AG04450 (cell line): ENCODE measurements at regions not wholly inside any gene's neighbourhood (a gene's known extent, or its start where the extent isn't known, plus 50 kb on each side); places are given as distances from the start of the nearest gene placed in this dataset.

Source experiments
- CTCF ChIA-PET: fragments of 300-600, 350-600 bp; formaldehyde crosslinking; extraction: SDS; loops from one replicate; lab custom pipeline; 2022; ENCODE audit warnings: antibody characterized with exemption, inconsistent platforms; lab: Charles Lee
- POLR2A ChIA-PET: fragments of 350-600 bp; formaldehyde crosslinking; extraction: SDS; loops from one replicate; lab custom pipeline; 2021; ENCODE audit warnings: antibody characterized with exemption, inconsistent platforms; lab: Yijun Ruan, JAX
- DNase-seq: peaks from one replicate; pipeline ENCODE4 v3.0.0-alpha.2; 2011; ENCODE audit warnings: low read depth, low spot score
- H3K27ac ChIP-seq: one replicate; pipeline ENCODE4 v1.5.1; 2012; ENCODE audit warnings: low read depth, low read length, control low read depth
- H3K27me3 ChIP-seq: one replicate; pipeline ENCODE4 v1.6.0; 2012; ENCODE audit warnings: low read length; ENCODE audit not compliant: control insufficient read depth, insufficient read depth
- H3K4me3 ChIP-seq: 2 replicates; pipeline ENCODE4 v1.5.1; 2011; ENCODE audit warnings: mild to moderate bottlenecking, low read depth, low read length, control low read depth
- H3K9me3 ChIP-seq: 2 replicates; pipeline ENCODE4 v1.5.1; 2012; ENCODE audit warnings: low read length; ENCODE audit not compliant: control insufficient read depth, insufficient read depth
- TF ChIP-seq, protein P1 (sequence below): IDR thresholded peaks from 2 replicates; pipeline ENCODE4 v1.5.1; 2011; ENCODE audit warnings: low read depth, low read length, control low read depth, inconsistent platforms

DNA sequence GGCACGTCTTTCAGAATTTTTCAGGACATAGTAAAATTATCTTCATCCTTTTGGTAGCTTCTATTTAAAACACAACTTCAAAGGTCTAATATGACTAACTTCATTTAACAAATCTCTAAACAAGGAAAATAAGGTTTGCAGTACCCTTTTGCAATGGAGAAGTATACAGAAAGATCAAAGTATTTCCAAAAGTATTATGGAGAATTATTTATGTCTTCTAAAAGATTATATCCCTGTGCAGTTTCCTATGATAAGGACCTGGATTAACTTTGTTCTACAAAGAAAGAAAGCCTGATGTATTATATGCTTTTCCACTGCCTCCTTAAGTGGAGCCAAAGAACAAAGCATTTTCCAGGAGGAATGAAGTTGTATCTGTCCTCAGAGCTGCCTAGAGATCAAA, 353.0 kb upstream of the RUNX1 start:
- Histone ChIP-seq H3K27ac (no peak overlapping the region), H3K4me3 (no peak overlapping the region), H3K27me3 (no peaks in the 10 kb centered on the region), H3K9me3 (no peaks in the 10 kb centered on the region)
- no peak for DNase-seq
- ChIA-PET POLR2A (no interaction called here), CTCF (interaction anchor here (1.3 to 1.7 kb wide), 3 partner anchors 12 to 515 kb away, joined by 4 to 8 read pairs (median 5); no protein-coding TSS in a partner anchor)
- TF ChIP-seq, protein P1, sequence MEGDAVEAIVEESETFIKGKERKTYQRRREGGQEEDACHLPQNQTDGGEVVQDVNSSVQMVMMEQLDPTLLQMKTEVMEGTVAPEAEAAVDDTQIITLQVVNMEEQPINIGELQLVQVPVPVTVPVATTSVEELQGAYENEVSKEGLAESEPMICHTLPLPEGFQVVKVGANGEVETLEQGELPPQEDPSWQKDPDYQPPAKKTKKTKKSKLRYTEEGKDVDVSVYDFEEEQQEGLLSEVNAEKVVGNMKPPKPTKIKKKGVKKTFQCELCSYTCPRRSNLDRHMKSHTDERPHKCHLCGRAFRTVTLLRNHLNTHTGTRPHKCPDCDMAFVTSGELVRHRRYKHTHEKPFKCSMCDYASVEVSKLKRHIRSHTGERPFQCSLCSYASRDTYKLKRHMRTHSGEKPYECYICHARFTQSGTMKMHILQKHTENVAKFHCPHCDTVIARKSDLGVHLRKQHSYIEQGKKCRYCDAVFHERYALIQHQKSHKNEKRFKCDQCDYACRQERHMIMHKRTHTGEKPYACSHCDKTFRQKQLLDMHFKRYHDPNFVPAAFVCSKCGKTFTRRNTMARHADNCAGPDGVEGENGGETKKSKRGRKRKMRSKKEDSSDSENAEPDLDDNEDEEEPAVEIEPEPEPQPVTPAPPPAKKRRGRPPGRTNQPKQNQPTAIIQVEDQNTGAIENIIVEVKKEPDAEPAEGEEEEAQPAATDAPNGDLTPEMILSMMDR, result no peak

DNA sequence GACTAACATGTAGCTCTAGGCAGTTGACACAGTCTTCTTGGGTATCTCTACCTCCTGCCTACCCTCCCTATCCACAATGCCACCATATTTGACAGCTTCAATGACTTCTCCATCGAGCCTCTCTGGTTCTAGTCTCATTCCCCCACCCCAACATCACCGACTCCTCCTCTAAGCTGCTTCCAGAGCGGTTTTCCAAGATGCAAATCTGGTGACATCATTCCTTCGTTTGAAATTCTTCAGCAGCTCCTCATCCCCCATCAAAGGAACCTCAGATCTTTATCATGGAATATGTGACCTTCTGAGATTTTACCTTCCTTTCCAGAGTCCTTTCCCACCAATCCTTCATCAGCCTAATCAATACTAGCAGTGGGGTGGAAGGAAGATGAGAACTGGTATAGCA, 352.4 kb upstream of the RUNX1 start:
- ChIA-PET POLR2A (no interaction called here), CTCF (interaction anchor here (1.2 to 1.7 kb wide), 4 partner anchors 12 to 515 kb away, joined by 3 to 8 read pairs (median 4); no protein-coding TSS in a partner anchor)
- DNase-seq, result no peak
- H3K27ac ChIP-seq, result no peak overlapping the region
- no peak overlapping the region for H3K4me3 ChIP-seq
- H3K27me3 ChIP-seq, result no peaks in the 10 kb centered on the region
- H3K9me3 ChIP-seq, result no peaks in the 10 kb centered on the region
- TF ChIP-seq, protein P1, result no peak

DNA sequence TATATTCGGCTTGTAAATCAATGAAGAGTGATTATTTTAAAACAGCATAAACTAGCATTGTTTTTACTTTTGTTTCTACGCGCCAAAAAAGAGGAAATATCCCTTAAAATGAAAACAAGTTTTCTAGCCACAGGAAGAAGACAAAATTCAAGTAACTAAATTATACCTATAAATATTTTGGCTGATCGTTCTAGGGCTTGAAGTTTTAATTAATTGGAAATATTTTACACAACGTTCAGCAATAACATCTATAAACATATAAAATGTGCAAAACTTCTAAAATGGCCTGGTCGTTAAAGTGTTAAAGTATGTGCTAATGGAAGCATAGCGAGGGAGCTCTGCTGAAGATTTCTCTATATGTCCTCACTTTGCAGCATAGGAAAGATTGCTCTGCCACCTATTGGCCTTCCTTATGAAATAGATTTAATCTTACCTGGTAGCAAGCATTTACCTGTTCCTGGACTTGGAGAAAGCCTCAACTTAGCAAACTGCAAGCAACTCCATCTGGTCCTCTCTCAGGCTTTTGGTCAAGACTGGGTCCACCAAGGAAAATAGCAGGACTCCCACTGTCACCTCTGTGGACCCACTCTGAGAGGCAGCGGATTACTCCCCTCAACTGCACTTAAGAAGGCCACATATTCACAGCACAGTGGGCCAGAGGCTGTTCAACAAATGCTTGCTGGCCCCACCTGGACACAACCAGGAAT, 351.3 kb upstream of the RUNX1 start:
- peak; percentile 11 for DNase-seq
- POLR2A ChIA-PET, result interaction anchor here (0.7 kb wide), 1 partner anchor 98 kb away, joined by 3 read pairs; no protein-coding TSS in a partner anchor
- Histone ChIP-seq H3K9me3 (no peaks in the 10 kb centered on the region), H3K27ac (no peak overlapping the region), H3K4me3 (no peak overlapping the region), H3K27me3 (no peaks in the 10 kb centered on the region)
- TF ChIP-seq, protein P1, result peak; percentile 56
- CTCF ChIA-PET, result interaction anchor here (0.7 to 1.7 kb wide), 6 partner anchors 11 to 655 kb away, joined by 3 to 8 read pairs (median 4); no protein-coding TSS in a partner anchor

DNA sequence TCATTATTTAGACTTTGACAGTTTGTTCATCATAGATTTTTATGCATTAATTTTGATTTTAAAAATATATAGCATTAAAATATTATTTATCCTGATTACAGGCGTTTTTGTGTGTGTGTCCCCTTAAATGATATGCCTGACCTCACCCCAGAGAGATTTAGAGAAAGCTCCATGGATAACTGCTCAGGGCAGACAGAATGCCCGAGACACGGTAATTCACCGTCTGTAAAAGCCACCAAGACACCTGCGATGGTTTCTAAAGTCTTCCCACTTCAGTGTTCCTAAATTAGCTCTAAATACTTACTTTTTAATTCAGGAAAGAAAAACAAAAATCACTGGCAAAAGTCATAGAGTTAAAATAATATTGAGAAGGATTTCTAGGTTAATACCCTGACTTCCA, 350.6 kb upstream of the RUNX1 start:
- no peak overlapping the region for H3K27ac ChIP-seq
- no peaks in the 10 kb centered on the region for H3K9me3 ChIP-seq
- no peak overlapping the region for H3K4me3 ChIP-seq
- TF ChIP-seq, protein P1, result no peak
- H3K27me3 ChIP-seq, result no peaks in the 10 kb centered on the region
- no peak for DNase-seq
- POLR2A ChIA-PET, result no interaction called here
- CTCF ChIA-PET, result interaction anchor here (1.6 kb wide), 1 partner anchor 654 kb away, joined by 5 read pairs; no protein-coding TSS in a partner anchor

DNA sequence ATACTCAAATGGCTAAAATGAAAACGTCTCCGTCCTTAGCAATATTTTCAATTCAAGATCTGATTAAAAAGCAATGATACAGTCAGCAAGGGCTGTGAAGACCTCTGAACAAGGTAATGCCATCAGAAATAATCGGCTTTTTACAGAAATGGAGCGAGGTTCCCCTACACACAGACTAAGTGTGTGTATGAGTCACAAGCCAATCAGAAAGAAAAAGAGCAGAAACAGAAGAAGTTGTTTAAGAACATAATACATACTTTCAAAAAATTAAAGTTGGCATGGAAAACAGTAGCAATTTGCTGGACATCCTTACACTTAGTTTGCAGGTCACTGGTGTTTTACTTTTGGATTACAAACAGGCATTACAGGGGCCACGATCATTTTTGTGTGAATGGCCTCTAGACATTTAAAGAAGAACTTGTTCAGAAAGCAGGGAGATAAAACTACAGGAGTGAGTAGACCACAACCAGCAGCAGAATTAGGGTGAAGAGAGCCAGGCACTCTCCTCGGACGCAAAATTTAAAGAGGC, 350.0 kb upstream of the RUNX1 start:
- H3K27me3 ChIP-seq, result no peaks in the 10 kb centered on the region
- H3K9me3 ChIP-seq, result no peaks in the 10 kb centered on the region
- POLR2A ChIA-PET, result no interaction called here
- no peak overlapping the region for H3K27ac ChIP-seq
- H3K4me3 ChIP-seq, result no peak overlapping the region
- CTCF ChIA-PET, result no interaction called here
- DNase-seq, result no peak
- TF ChIP-seq, protein P1, result no peak
